ENCODE measurements at regions not wholly inside any gene's neighbourhood (a gene's known extent, or its start where the extent isn't known, plus 50 kb on each side); places are given as distances from the start of the nearest gene placed in this dataset.

DNA sequence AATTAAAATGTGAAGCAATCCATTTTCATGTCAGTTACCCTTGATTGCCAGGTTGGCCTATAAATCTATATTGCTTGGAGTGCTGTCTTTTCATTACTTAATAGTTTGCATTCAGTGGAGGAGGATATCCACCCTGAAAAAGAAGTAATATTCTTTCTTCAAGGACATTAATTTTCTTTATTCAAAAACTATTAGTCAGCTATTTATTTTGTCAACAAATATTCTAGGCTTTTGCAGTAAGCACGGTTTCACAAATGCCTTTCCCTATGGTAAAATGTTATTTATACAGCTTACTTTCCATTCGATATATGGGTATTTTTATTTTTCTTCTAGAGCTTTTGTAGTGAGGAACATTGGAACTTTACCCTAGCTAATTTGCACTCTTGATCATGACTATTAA is 1176.9 kb upstream of the NUDT12 start:
- ATAC-seq (ENCODE audit: low read depth) (no peak), DNase-seq (no peak)
- H3K27ac ChIP-seq (ENCODE audit: low read length in 2 of 2) = no peak overlapping the region
- Mint-ChIP-seq H3K4me1 (no peaks in the 10 kb centered on the region), H3K9me3 (ENCODE audit: insufficient read depth) (peaks cover 5% of the 10 kb centered on the region), H3K4me3 (no peak overlapping the region), H3K27ac (no peak overlapping the region), H3K27me3 (no peaks in the 10 kb centered on the region)
- H2AFZ ChIP-seq (ENCODE audit: insufficient read depth, low read depth, low read length, poor library complexity, severe bottlenecking) = no peak overlapping the region
- TF ChIP-seq CTCF (IDR thresholded peaks at IDR 0.05) = no peak
- TF ChIP-seq EZH2 (IDR thresholded peaks at IDR 0.05; ENCODE audit: borderline replicate concordance, insufficient read depth, low read depth, low read length, poor library complexity, severe bottlenecking) = no peak
- intact Hi-C loops (cut with micrococcal nuclease) = no loop called here
- H3K79me2 ChIP-seq (ENCODE audit: control insufficient read depth, insufficient read depth, low read length) = no peaks in the 10 kb centered on the region
- H3K4me3 ChIP-seq (ENCODE audit: control extremely low read depth in 1 of 5, extremely low read depth in 1 of 5, insufficient read depth in 1 of 5, low read depth in 2 of 5, low read length in 4 of 5) = no peak overlapping the region
- no peak overlapping the region for H3K4me2 ChIP-seq (replicated peaks; ENCODE audit: low read depth, low read length, poor library complexity, severe bottlenecking)
- no peaks in the 10 kb centered on the region for H3K4me1 ChIP-seq (ENCODE audit: control insufficient read depth in 2 of 2, insufficient read depth in 2 of 2, low read length in 2 of 2)
- no peak overlapping the region for H3K9ac ChIP-seq (ENCODE audit: low read length)
- ChIA-PET CTCF (no interaction called here), POLR2A (no interaction called here)
- H4K20me1 ChIP-seq (ENCODE audit: control insufficient read depth, insufficient read depth, low read length, poor library complexity, severe bottlenecking) = no peaks in the 10 kb centered on the region
- peaks cover 0 to 1% (median 0%) of the 10 kb centered on the region in 3 donors for H3K9me3 ChIP-seq (ENCODE audit: control extremely low read depth in 1 of 3, control insufficient read depth in 2 of 3, insufficient read depth in 1 of 3, low read length in 2 of 3)
- WGBS (ENCODE audit: insufficient coverage) = no CpG with 5 or more reads among the region's 2 CpGs
- no peaks in the 10 kb centered on the region for H3K36me3 ChIP-seq (replicated peaks in 1 of 2; ENCODE audit: control extremely low read depth in 1 of 2, control insufficient read depth in 1 of 2, extremely low read depth in 1 of 2, insufficient read depth in 2 of 2, low read length in 1 of 2)
- no peaks in the 10 kb centered on the region for H3K27me3 ChIP-seq (replicated peaks in 1 of 4; ENCODE audit: control extremely low read depth in 1 of 4, control insufficient read depth in 3 of 4, insufficient read depth in 4 of 4, low read length in 3 of 4)

DNA sequence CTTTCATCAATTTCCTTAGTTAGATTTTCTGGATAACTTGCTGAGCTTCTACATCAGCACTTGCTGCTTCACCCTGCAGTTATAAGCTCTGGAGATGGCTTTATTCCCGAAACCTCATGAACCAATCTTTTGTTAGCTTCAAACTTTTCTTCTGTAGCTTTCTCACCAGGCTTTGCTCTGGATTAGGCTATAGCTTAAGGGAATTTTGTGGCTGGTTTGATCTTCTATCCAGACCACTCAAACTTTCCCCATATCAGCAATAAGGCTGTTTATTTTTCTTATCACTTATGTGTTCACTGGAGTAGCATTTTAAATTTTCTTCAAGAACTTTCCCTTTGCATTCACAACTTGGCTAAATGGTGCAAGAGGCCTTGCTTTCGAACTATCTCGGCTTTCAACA is 1173.5 kb upstream of the NUDT12 start:
- intact Hi-C loops (cut with micrococcal nuclease) = no loop called here
- no CpG with 5 or more reads among the region's 3 CpGs for WGBS (ENCODE audit: insufficient coverage)
- Histone ChIP-seq H3K4me3 (ENCODE audit: control extremely low read depth in 1 of 5, extremely low read depth in 1 of 5, insufficient read depth in 1 of 5, low read depth in 2 of 5, low read length in 4 of 5) (no peak overlapping the region), H4K20me1 (ENCODE audit: control insufficient read depth, insufficient read depth, low read length, poor library complexity, severe bottlenecking) (no peaks in the 10 kb centered on the region), H3K79me2 (ENCODE audit: control insufficient read depth, insufficient read depth, low read length) (no peaks in the 10 kb centered on the region), H3K4me2 (replicated peaks; ENCODE audit: low read depth, low read length, poor library complexity, severe bottlenecking) (no peak overlapping the region), H3K36me3 (replicated peaks in 1 of 2; ENCODE audit: control extremely low read depth in 1 of 2, control insufficient read depth in 1 of 2, extremely low read depth in 1 of 2, insufficient read depth in 2 of 2, low read length in 1 of 2) (no peaks in the 10 kb centered on the region), H3K27ac (ENCODE audit: low read length in 2 of 2) (no peak overlapping the region), H2AFZ (ENCODE audit: insufficient read depth, low read depth, low read length, poor library complexity, severe bottlenecking) (no peak overlapping the region), H3K9me3 (ENCODE audit: control extremely low read depth in 1 of 3, control insufficient read depth in 2 of 3, insufficient read depth in 1 of 3, low read length in 2 of 3) (peaks cover 0 to 1% (median 0%) of the 10 kb centered on the region in 3 donors), H3K27me3 (replicated peaks in 1 of 4; ENCODE audit: control extremely low read depth in 1 of 4, control insufficient read depth in 3 of 4, insufficient read depth in 4 of 4, low read length in 3 of 4) (no peaks in the 10 kb centered on the region), H3K9ac (ENCODE audit: low read length) (no peak overlapping the region), H3K4me1 (ENCODE audit: control insufficient read depth in 2 of 2, insufficient read depth in 2 of 2, low read length in 2 of 2) (no peaks in the 10 kb centered on the region)
- ATAC-seq (ENCODE audit: low read depth) (no peak), DNase-seq (no peak)
- no peaks in the 10 kb centered on the region for H3K27me3 Mint-ChIP-seq
- peaks cover 3% of the 10 kb centered on the region for H3K9me3 Mint-ChIP-seq (ENCODE audit: insufficient read depth)
- CTCF ChIA-PET = no interaction called here
- TF ChIP-seq EZH2 (IDR thresholded peaks at IDR 0.05; ENCODE audit: borderline replicate concordance, insufficient read depth, low read depth, low read length, poor library complexity, severe bottlenecking) (no peak), CTCF (IDR thresholded peaks at IDR 0.05) (no peak)
- no peak overlapping the region for H3K4me3 Mint-ChIP-seq
- H3K4me1 Mint-ChIP-seq = no peaks in the 10 kb centered on the region
- no peak overlapping the region for H3K27ac Mint-ChIP-seq
- POLR2A ChIA-PET = no interaction called here
